ENCODE measurements at regions not wholly inside any gene's neighbourhood (a gene's known extent, or its start where the extent isn't known, plus 50 kb on each side); places are given as distances from the start of the nearest gene placed in this dataset.

DNA sequence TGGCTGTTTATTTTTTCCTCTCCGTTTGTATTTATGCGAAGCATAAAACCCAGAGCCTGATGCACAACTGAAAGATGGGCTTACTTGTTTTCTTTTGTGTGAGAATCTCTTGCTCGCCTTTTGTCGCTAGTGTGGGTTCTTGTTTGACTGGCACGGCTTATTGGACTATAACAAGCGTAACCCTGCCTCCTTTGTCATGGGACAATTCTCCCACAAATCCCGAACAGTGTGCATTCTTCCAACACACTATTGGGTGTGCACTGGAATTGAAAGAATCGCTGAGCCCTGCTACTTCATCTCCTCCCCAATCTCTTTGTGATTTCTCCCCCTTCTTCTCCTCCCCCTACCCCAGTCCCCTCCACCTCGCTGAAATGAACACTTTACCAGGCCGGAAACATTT is 110.8 kb downstream of the ZIC5 start:
- TF ChIP-seq, protein P1, sequence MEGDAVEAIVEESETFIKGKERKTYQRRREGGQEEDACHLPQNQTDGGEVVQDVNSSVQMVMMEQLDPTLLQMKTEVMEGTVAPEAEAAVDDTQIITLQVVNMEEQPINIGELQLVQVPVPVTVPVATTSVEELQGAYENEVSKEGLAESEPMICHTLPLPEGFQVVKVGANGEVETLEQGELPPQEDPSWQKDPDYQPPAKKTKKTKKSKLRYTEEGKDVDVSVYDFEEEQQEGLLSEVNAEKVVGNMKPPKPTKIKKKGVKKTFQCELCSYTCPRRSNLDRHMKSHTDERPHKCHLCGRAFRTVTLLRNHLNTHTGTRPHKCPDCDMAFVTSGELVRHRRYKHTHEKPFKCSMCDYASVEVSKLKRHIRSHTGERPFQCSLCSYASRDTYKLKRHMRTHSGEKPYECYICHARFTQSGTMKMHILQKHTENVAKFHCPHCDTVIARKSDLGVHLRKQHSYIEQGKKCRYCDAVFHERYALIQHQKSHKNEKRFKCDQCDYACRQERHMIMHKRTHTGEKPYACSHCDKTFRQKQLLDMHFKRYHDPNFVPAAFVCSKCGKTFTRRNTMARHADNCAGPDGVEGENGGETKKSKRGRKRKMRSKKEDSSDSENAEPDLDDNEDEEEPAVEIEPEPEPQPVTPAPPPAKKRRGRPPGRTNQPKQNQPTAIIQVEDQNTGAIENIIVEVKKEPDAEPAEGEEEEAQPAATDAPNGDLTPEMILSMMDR (IDR thresholded peaks at IDR 0.05; ENCODE audit: low read depth, low read length): no peak
- H3K4me3 ChIP-seq (ENCODE audit: low read depth, low read length): no peak overlapping the region

DNA sequence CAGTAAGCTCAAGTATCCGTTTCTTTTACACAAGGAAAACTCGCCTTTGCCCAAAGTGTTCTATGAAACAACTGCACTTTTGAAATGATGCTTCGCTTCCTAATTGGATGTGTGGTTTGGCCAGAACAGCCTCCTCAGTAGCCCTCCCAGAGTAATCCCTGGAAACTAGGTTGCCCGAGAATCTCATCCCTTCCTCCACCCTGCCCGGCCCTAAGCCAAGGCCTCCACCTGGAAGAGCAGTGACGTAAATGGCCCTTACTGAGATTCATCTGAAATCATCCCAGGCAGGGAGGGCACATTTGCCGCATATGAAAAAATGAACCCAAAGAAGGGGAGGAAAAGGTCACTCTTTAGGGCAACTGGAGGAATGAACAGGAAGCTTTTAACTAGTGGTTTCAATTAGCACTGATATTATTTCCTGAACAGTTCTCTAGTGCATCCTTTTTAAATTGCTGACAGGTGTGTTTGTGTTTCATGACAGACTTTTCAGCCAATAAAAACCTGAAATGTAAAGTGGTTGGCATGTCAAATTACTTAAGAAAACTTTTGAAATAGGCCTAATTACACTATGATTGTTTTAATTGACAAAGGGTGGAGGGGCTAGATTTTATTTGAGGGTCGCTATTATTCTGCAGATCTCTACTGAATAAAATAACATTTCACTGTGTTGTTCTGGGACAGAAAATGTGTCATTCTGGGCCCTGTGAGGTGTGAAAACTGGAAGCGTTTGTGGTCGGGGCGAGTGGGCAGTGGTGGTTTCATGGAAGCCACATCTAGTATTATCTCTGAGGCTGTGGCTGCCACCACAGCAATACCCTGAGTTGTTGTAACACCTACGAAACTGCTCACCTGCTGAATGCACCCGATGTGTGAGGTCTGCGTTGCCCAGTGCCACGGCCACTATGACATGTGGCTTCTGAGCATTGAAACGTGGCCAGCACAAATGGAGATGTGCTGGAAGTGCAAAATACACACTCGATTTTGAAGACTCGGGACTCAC is 112.1 kb downstream of the ZIC5 start:
- TF ChIP-seq, protein P1 (IDR thresholded peaks at IDR 0.05; ENCODE audit: low read depth, low read length): no peak

DNA sequence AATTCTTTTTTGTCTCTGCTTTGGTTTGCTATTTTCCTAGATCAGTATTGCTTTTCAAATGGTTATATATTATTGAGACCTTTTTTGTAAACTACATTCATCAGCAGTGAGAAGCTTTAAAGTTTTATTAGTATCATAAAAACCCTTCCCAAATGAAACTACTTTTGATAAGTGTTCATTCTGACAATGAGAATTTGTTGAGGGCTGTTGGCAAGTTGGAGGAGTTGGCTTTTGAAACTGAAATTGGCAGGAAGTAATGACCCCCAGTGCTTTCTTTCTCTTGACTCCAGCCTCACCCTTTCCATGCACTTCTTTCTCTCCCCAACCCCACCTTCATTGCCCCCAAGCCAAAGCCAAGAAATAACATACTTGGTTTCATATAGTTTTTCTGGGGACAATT is 113.8 kb downstream of the ZIC5 start:
- TF ChIP-seq, protein P1 (IDR thresholded peaks at IDR 0.05; ENCODE audit: low read depth, low read length): no peak

More for the DNA sequence above, 112.1 kb downstream of the ZIC5 start:
- H3K4me3 ChIP-seq (ENCODE audit: low read depth, low read length): no peak overlapping the region

DNA sequence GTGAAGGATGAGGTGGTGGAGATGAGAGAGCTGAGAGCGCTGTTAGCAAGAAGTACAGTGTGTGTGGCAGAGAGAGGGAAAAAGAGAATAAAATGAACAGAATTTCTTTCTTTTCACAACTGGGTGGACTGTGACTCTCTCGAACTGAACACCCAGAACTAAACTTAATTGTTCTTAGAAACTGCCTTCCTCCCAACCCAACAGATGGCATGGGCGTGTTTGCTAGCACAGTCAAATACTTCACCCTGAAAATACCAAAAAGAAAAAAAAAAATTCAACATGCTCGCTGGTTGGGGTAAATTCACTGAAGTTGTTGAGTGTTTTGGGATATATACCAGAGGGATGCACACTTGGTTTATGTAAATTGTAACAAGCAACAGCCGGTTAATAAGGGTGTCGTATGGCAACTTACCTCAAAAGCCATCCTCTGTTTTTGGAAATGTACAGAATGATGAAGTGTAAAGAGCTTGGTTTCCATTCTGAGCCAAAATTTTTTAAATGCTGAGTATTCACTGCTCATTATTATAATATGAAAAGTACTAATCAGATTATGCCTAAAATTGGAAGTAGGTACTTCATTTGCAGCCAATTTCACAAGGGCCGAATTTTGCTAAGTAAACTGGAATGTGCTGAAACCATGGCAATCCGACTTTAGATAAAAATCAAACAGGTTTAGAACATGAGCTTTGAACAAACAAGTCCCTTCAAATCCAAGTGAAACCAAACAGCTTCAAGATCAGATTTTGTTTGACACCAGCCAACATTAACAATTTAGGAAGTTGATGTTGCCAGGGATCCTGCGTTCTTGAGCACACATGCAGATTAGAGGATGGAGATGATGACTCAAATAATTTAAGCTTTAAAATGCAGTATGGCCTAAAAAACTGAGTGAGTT is 115.8 kb downstream of the ZIC5 start:
- TF ChIP-seq, protein P1 (IDR thresholded peaks at IDR 0.05; ENCODE audit: low read depth, low read length): no peak
- no peak overlapping the region for H3K4me3 ChIP-seq (ENCODE audit: low read depth, low read length)

More for the DNA sequence above, 113.8 kb downstream of the ZIC5 start:
- H3K4me3 ChIP-seq (ENCODE audit: low read depth, low read length): no peak overlapping the region

DNA sequence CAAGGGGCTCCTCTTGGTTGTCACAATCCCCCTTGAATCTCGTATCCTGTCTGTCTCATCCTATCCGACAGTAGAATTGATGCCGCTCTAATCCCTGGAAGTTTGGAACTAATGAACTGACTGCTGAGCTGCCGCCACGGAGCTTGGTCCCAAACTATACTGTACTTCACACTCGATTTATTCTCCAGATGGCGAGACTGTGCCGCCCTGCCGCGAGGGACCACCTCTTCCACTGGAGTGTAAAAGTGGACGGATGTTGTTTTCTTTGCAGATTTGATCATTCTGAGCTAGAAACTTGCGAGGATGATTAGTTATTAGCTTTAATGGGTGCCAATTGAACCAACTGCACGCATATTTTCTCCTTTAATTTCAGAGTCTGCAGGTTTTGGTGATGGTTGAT is 117.2 kb downstream of the ZIC5 start:
- TF ChIP-seq, protein P1 (IDR thresholded peaks at IDR 0.05; ENCODE audit: low read depth, low read length): no peak
- H3K4me3 ChIP-seq (ENCODE audit: low read depth, low read length): no peak overlapping the region

DNA sequence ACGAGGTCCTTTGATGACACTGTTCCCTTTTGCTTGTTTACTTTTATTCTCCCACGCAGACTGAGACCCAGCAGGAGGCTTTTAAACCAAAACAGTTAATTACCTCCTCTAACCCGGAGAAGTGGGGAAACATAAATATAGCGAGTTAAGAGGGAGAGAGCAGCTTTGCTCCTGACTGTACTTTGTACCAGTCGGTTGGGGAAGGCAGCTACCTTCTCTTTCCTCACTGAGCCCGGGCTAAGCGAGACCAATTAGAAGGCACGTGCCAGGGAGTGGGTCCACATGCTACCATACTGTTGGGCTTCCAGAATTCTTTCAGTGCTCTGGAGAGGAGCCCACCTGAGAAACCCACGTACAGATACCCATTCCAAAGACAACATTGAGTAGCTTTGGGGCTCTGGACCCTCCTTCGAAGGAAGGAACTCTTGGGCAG is 124.2 kb downstream of the ZIC5 start:
- TF ChIP-seq, protein P1 (IDR thresholded peaks at IDR 0.05; ENCODE audit: low read depth, low read length): no peak
- H3K4me3 ChIP-seq (ENCODE audit: low read depth, low read length): no peak overlapping the region

Measured in WI38 (cell line).